GM18517 (cell line): ENCODE measurements at regions not wholly inside any gene's neighbourhood (a gene's known extent, or its start where the extent isn't known, plus 50 kb on each side); places are given as distances from the start of the nearest gene placed in this dataset.

ENCODE experiments used
- ATAC-seq: cut with Tn5 transposase; IDR thresholded peaks from one replicate; pipeline ENCODE4 v1.9.1; 2021; ENCODE audit warnings: mild to moderate bottlenecking, moderate library complexity; ENCODE audit not compliant: unreplicated experiment

DNA sequence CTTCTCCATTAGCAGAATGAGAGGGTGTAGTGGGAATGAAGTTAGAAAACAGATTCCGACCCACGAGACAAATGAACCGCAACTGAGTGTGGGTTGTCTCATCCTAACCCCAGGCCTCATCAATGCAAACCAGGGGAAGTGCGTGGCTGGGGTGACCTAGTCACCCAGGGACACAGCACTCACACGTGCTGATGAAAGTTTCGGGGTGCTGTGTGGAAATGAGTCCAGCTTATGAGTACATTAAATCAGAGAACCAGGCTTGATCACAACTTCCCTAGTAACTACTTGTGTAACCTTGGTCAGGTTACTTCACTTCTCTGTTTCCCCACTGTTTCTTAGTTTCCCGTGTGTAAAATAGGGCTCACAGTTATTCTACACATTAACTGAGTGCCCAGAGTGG is 95.4 kb upstream of the CDKN3 start:
- no peak for ATAC-seq

DNA sequence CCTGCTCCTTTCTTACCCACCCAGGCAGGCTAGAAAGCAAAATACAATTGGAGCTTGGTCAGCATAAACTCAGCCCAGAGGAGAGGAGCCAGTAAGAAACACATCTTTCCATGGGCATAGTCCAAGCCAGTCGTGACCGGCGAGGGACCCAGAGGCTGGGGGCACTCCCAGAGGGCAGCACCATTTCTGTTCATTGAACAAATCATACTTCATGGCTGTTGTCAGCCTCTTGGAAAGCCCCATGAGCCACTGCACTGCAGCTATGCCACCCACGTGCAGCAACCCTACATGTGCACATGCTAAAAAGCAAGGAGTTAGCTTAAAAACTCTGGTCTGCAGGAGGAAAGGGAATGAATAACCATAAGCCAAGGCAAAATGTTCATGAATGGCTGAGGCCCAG is 90.0 kb upstream of the CDKN3 start:
- no peak for ATAC-seq

DNA sequence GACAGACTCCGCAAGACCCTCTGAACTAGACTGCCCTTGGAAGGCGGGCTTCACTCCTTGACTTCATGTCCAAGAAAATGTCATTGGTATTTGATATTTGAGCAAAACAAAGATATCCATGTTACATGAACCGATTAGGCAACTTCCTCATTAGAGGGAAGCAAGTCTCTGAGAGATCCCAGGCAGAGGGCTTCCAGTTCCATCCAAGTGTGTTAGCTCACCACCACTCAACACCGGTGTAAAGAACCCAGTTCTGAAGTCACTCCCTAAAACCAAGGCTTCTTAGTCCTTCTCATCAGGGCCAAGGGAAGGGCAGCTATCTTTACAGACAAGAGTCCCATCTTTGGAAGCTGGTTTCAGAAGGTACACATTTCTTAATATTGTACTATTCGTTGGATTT is 87.2 kb upstream of the CDKN3 start:
- ATAC-seq, result no peak

DNA sequence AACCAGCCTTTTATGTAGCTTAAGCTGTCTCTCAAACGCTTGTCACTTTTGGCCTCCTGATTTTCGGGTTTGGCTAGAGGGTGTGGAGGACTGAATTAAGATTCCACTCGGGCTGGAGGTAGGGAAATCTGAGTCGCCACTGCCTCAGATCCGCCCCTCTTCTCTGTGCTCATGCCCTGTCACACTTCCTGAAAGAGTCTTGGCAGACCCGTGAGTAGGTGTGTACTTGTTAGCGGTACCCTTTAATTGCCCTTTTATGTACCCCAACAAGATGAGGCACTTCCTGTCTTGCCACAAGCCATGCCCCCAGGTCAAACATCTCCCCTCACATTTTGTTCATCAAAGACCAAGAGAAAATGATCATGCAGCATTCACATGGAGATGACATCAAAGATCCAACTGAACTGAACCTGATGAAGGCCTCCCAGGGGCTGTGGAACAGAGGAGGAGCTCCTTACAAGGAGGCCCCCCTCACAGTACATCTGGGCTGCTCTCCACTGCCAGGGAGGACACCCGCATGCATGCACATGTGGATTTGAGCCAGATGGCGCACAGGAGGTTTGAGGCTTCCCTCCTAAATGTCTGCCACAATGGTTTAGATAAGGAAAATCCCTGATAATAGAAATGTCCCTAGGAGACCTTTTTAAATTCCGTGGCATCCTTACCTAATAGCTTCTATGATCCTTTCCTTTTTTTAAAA is 86.5 kb upstream of the CDKN3 start:
- ATAC-seq, result no peak

DNA sequence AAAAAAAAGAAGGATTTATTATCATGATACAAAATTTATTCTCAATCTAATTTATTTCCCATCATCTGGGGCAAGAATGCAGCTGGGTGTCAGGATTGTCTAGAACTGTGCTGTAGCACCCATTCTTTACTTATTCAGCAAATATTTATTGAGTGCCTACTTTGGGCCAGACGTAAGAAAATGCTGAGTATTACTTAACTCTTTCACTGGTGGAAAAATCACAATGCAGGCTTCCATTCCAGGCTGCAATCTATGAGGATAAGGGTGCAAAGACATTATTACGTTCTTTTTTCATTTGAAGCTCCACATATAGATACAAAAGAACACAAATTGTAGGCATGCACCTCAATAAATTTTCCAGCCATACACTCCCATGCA is 86.0 kb upstream of the CDKN3 start:
- no peak for ATAC-seq

DNA sequence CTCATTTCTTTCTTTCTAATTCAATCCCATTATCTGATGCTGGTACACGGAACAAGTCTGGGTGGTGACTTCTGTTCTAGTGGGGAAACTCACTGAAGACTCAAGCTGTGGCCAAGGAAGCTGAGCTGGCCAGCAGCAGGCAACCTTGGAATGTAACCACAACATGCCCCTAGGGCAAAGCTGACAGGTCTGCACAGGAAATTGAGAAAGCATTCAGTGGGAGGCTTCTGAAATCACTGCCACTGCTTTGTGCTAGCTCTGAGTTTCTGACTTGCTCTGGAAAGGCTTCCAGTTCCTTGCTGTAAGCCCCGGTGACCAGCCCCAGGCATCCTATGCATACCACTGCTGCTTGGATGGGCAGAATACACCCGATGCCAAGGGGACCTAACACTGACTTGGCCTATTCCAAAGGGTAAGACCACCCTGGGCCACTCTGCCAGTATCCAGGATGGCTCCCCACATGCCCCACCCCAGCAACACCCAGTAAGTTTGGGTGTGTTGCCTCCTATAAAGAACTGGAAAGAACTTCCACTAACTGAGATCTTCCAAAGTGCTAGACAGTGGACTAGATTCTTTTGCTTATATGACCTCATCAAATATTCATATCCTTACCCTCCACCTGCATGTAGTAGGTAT is 84.5 kb upstream of the CDKN3 start:
- ATAC-seq, result no peak

DNA sequence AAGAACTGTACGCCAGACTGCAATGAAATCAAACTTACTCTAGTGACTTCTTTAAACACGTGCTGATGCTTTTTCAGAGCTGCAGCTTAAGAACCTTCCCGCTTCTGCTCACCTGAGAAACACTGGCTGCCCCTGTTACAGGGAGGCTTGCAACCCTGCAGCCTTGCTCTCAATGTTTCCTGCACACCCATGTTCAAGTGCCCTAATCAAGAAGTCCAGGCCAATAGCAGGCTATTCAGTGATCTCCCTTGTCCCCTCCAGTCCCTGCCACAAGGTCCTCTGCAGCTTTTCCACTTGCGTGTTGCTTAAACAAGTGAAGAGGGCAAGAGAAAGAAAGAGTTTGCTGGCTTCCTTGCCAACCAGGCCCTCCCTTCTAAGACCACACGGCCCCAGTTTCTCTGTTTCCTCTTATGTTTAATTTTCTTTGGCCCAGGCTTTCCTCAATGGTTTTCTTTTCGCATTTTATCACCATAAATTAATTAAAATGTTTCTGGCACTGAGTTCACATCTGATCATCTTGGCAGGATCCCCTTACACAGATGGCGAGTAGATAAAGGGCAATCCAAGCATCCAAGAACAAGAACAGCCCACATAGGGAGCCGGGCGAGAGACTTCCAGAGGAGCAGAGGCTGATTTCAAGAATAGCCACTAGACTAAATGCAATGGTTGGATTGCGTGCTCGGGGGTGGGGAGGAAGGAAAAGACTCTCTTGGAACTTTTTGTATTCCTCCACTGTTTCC is 82.3 kb upstream of the CDKN3 start:
- ATAC-seq, result no peak

DNA sequence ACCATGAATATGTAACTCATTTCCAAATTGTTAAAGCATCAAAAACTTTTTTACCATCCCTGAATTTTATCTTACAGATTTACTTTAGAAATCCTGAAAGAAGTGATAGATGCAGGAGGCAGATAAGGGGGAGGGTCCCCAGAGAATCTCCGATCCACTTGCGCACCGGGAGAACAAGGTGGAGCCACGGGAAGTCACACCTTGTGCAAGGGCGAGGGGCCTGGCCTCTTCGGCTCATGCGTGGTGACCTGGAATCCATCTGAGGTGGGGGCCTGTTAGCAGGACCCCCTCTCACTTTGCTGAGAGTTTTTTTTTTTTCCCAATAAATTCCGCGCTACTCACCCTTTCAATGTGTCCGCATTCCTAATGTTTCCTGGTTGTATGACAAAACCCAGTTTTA is 80.2 kb upstream of the CDKN3 start:
- no peak for ATAC-seq

DNA sequence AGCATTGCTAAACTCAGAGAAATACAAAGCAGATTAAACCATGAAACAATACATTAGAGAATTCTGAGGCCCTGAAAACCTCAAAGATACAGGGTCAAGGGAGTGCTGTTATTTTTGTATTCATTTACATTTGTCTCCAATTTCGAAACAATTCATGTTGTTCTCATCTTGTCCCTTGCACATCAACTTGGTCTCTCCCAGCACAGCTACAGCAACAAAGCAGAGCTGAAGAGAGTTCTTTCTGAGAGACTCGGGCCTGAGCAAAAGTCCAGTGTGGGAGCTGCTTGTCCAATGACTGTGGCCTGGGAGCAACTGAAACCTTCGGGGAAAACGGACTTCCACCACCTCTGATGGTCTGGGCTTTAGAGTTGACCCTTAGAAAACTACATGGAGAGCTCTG is 79.4 kb upstream of the CDKN3 start:
- no peak for ATAC-seq

DNA sequence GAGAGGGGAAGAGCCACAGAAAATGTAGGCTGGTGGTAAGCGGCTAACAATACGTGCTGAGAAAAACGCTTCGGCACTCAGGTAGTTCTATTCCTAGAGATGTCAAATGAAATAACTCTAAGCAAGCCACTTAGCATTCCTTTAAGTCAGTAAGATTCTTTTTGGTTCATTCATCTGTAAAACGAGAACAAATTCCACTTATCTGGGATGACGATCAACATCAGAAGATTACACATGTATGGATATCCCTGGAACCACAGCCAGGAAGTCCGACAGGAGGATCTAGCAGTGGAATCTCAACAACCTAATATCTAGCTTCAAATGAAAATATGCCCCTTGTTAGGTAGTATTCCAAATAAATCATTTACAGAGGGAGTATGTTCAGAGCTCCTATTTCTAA is 74.6 kb upstream of the CDKN3 start:
- ATAC-seq, result no peak

DNA sequence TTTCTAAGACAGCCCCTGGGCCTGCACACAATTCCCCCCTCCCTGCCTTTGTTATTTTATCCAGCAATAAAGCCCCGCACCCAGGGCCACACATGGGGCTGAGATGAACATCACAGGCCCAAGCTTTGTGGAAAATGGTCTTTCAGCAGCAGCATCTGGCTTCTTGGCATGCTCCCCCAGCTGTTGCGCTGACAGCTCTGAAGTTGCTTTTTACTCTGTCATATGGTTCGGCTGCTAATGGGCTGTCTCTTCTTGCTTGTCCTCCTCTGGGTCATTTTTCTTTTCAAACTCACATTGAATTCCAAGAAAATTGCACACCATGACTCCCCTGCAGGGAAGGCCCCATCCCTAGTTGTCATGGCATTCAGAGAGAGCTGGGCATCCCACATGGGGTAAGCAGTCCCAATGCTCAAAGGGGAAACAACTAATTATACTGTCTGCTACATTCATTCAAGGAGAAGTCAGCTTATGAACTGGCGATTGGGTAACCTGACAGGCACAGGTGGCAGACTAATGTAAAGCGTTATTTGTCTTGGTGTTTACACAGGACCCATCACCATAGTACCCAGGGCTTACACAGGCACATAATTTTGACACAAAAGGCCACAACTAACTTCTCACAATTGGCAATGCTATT is 74.0 kb upstream of the CDKN3 start:
- ATAC-seq, result no peak

DNA sequence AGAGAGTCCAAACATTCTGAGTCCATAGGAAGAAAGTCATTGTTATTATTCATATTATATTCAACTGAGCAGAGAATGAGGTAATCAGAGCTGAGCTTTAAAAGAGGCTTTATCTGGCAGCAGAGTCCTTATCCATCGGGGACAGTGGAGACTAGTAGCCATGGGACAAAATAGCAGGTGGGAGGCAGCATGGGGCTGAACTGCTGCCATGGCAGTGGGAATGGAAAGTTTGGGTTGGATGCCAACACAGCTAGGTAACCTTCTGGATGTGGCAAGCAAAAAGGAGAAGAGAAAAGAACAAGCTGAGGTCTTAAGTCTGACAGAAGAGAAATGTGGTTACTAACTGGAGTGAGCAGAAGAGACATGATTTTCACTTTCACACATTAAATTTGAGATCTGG is 71.0 kb upstream of the CDKN3 start:
- no peak for ATAC-seq

DNA sequence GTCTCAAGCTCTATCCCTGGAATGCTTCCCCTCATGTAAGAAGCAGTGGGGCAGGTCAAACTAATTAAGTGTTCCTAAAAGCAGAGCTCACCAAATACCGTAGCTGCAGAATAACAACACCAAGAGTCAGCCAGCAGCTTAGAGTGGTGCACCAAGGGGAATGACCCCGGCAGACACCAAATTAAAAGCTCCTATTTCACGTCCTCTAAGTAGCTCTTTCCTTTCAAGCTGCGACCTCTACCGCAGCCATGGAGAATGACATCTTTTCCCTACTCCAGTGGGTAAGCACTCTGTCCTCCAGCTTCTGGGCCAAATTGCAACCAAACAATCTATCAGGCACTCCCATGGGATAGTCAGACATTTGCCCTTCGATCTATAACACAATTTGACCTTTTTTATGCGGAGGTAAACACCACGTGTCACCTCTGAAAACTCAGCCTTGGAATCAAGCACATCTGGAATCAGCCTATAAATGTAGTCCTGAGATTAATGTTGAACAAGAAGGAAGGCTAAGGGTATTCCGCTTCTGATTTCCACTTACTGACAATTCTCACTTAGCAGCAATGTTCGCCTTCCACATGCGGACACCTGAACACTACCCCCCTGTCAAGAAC is 67.6 kb upstream of the CDKN3 start:
- no peak for ATAC-seq

DNA sequence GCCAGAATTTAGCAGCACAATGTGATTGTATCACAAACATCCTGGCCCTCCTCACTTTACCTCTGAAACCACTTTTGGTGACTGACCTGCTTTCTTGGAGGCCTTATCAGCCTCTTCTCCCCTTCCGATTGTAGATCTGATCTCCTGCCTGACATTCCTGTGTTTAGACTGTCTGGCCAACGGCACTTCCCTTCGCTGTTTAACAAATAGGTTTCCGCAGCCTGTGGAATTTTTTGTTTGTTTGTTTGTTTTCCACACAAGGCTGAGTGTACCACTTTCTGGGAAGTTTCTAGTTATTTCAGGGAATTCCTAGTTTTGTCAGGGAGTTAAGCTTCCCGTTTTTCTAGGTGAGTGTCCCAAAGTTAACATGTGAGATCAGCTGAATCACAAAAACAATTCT is 65.9 kb upstream of the CDKN3 start:
- no peak for ATAC-seq

DNA sequence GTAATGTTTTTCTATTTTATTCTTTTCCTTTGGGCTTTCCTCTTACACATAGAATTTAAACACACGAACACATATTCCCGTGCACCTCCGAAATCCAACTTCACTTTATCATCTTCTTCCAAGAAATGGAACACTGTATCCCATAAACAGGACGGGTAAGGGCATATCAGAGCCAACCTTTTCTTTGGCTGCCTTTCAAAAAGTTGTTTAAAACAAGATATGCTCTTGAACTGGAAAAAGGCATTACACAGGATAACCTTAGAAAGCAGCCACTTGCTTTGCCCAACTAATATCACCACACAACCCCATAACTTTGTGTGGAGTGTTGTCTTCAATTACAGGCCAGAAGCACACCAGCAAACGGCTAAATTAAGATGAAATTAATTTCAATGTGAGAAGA is 65.3 kb upstream of the CDKN3 start:
- no peak for ATAC-seq

DNA sequence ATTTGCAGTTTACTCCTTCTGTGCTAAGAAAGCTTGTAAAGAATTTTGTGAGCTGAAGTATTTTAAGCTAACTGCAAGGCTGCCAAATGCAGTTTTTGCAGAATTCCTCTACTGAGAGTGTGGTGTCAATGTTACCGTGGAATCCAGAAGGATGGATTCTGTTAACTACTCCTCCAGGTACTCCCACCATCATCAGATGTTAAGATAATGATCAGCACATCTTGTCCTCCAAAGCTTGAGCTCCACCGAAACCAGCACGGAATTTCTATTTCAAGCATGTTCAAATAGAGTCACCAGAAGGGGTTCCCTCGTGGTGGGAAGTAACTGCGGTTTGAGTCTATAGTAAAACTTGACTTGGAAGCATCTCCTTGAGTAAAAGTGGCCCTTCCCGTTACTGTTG is 64.3 kb upstream of the CDKN3 start:
- ATAC-seq, result no peak

DNA sequence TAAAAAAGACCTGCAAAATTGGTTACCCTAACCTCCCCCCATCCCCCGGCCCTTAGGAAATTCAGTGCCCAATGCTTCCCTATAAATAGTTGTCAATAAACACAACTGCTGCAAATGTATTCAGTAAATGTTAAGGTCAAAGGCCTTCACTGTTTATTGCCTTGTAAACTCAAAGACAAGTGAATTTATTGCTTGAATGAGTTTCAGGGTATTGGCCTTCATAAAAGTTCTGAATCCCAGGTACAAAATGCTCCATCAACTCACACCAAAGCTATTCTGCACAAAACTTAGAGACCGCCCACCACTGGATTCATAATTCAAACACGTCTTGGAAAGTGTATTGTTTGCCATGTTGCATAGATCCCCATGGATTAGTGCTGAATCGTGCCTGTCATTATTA is 63.3 kb upstream of the CDKN3 start:
- ATAC-seq, result no peak

DNA sequence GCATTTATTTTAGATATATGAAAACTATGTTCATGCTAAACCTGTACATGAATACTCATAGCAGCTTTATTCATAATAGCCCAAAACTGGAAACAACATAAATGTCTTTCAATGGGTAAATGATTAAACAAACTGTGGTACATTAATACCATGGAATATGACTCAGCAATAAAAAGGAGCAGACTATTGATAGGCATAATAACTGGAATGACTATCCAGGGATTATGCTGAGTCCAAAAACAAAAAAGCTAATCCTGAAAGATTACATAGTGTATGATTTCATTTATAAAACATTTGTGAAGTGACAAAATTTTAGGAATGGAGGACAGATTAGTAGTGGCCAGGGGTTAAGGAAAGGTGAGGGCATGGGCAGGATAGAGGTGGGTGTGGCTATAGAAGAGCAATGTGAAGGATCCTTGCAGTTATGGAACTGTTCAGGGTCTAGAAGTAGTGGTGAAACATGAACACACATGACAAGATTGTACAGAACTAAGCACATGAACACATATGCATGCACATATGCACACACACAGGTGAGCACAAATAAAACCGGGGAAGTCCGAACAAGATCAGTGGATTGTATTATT is 61.1 kb upstream of the CDKN3 start:
- no peak for ATAC-seq

DNA sequence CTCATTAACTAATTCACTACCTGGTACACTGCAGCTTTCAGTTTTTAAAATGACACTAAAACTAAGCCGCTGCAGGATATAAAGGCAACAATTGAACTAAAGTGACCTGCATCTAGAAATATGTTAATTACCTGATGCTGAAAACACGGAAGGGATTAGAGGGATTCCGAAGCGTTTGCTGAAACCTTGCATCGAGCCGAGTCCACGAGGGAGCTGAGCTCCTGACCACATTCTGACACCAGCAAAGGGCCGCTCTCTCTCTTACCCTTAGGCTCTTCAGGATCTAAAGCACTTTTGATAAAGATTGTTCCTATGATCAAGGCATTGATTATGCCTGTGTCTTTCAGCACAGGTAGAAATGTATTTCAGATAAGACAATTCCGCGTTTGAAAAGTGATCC is 59.5 kb upstream of the CDKN3 start:
- ATAC-seq, result no peak

DNA sequence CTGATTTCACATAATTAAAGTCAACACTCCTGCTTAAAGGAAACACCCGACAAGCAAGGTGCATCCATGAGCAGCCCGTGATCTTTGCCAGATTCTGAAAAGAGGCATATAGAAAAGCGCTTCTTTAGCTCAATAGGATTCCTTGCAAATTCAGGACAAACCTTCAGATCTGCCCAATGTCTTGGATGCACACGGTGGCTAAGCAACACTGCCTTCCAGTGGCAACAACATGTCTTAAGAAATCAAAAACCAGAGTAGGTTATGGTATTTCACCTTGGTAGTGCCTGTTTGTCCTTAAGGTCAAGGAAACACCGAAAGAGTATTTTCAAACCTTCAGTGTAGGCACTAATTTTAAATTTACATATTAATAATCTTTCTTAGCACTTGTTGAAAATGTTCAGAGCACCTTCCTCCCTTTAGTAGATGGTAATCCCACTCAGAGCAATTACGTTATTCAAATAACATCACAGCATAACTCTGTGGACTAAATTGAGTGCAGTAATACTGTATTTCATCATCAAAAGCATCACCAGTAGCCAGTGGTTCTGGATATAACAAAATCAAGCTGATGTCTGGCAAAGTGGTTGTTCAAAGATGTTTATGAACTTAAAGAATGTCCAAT is 58.0 kb upstream of the CDKN3 start:
- no peak for ATAC-seq

DNA sequence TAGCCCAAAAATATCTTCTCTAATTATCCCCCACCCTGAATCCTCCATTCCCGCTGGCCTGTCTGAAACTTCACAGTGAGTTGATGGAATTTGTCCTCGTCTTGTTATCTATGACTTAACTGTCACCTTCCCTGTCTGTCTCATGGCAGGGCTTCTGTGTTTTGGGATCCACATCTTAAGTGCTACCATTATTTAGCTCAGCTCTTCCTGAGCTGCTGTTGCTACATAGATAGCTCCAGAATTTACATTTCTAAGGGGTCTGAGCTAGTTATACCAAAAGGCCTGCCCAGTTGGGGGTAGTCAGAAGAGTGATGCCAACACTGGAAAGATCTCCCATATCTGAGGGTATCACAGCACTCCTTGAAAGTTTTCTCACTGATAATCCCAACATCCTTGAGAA is 57.0 kb upstream of the CDKN3 start:
- ATAC-seq, result no peak
